Loucy (cell line): ENCODE measurements at regions not wholly inside any gene's neighbourhood (a gene's known extent, or its start where the extent isn't known, plus 50 kb on each side); places are given as distances from the start of the nearest gene placed in this dataset.

ENCODE experiments used
- H2AFZ ChIP-seq: fragments of 200-600 bp; sonication (generic); 2 replicates; pipeline ENCODE4 v1.6.0; 2016; ENCODE audit warnings: antibody characterized with exemption, mild to moderate bottlenecking, low read length, moderate library complexity
- H3F3A ChIP-seq: fragments of 200-600 bp; 2 replicates; pipeline ENCODE4 v1.6.0; 2016; ENCODE audit warnings: antibody characterized with exemption, low read depth, mild to moderate bottlenecking
- H3K27me3 ChIP-seq: fragments of 200-600 bp; sonication (generic); 2 replicates; pipeline ENCODE4 v1.6.1; 2014; ENCODE audit warnings: low read length, mild to moderate bottlenecking; ENCODE audit not compliant: insufficient read depth, poor library complexity, severe bottlenecking
- H3K36me3 ChIP-seq: fragments of 200-600 bp; sonication (generic); 2 replicates; pipeline ENCODE4 v1.6.1; 2016; ENCODE audit warnings: low read length; ENCODE audit not compliant: insufficient read depth
- H3K4me1 ChIP-seq: fragments of 200-600 bp; sonication (generic); 2 replicates; pipeline ENCODE4 v1.5.1; 2014; ENCODE audit warnings: low read length, mild to moderate bottlenecking; ENCODE audit not compliant: insufficient read depth, poor library complexity, severe bottlenecking
- H3K4me2 ChIP-seq: fragments of 200-600 bp; sonication (generic); 2 replicates; pipeline ENCODE4 v1.6.0; 2014; ENCODE audit warnings: antibody characterized with exemption, low read length, low read depth, mild to moderate bottlenecking; ENCODE audit not compliant: poor library complexity, severe bottlenecking
- H3K4me3 ChIP-seq: fragments of 200-600 bp; sonication (generic); 2 replicates; pipeline ENCODE4 v1.5.1; 2014; ENCODE audit warnings: low read length, mild to moderate bottlenecking, mixed read lengths; ENCODE audit not compliant: poor library complexity, severe bottlenecking
- H3K79me2 ChIP-seq: fragments of 200-600 bp; sonication (generic); 2 replicates; pipeline ENCODE4 v1.6.1; 2014; ENCODE audit warnings: low read length; ENCODE audit not compliant: insufficient read depth
- H3K9ac ChIP-seq: fragments of 200-600 bp; sonication (generic); 2 replicates; pipeline ENCODE4 v1.6.0; 2014; ENCODE audit warnings: mild to moderate bottlenecking, low read depth, low read length, moderate library complexity; ENCODE audit not compliant: poor library complexity, severe bottlenecking
- H3K9me2 ChIP-seq: fragments of 200-600 bp; sonication (generic); replicated peaks from 2 replicates; pipeline ENCODE4 v1.6.1; 2016; ENCODE audit warnings: low read depth, low read length, mixed read lengths
- H3K9me3 ChIP-seq: fragments of 200-600 bp; sonication (generic); 2 replicates; pipeline ENCODE4 v1.6.1; 2014; ENCODE audit warnings: mild to moderate bottlenecking, antibody characterized with exemption, low read length, low read depth; ENCODE audit not compliant: insufficient read depth
- H4K20me1 ChIP-seq: fragments of 200-600 bp; sonication (generic); 2 replicates; pipeline ENCODE4 v1.6.0; 2014; ENCODE audit warnings: antibody characterized with exemption, low read length, mild to moderate bottlenecking; ENCODE audit not compliant: insufficient read depth, poor library complexity, severe bottlenecking
- CTCF ChIP-seq: fragments of 200-600 bp; sonication (generic); conservative IDR thresholded peaks from 2 replicates; pipeline ENCODE4 v1.5.1; 2014; ENCODE audit warnings: mild to moderate bottlenecking, antibody characterized with exemption, low read length
- EZH2phosphoT487 ChIP-seq: fragments of 200-600 bp; IDR thresholded peaks from 2 replicates; pipeline ENCODE4 v1.6.1; 2018; ENCODE audit warnings: antibody characterized with exemption, mild to moderate bottlenecking, moderate library complexity, borderline replicate concordance

- no peaks in the 10 kb centered on the region for H4K20me1 ChIP-seq
- no peak overlapping the region for H2AFZ ChIP-seq
- no peaks in the 10 kb centered on the region for H3K4me1 ChIP-seq
- no peaks in the 10 kb centered on the region for H3K9me3 ChIP-seq
- no peak overlapping the region for H3K4me2 ChIP-seq
- no peaks in the 10 kb centered on the region for H3F3A ChIP-seq
- no peaks in the 10 kb centered on the region for H3K79me2 ChIP-seq
- no peak overlapping the region for H3K4me3 ChIP-seq
- no peaks in the 10 kb centered on the region for H3K9me2 ChIP-seq
- H3K9ac ChIP-seq: no peak overlapping the region
- no peaks in the 10 kb centered on the region for H3K36me3 ChIP-seq
- no peak for TF ChIP-seq EZH2phosphoT487
- TF ChIP-seq CTCF: no peak
- H3K27me3 ChIP-seq: no peaks in the 10 kb centered on the region
These were observed 59.2 kb upstream of the PARM1 start for GRCh38 chr4:74873545-74874301.

GRCh38 chr4:74858921-74859562, 64.7 kb upstream of the BTC start:
- Histone ChIP-seq H3K27me3 (no peaks in the 10 kb centered on the region), H3K4me1 (no peaks in the 10 kb centered on the region), H3F3A (no peaks in the 10 kb centered on the region), H3K4me2 (no peak overlapping the region), H3K9ac (no peak overlapping the region), H3K36me3 (no peaks in the 10 kb centered on the region), H3K9me2 (no peaks in the 10 kb centered on the region), H2AFZ (no peak overlapping the region), H3K9me3 (no peaks in the 10 kb centered on the region), H3K79me2 (no peaks in the 10 kb centered on the region), H4K20me1 (no peaks in the 10 kb centered on the region), H3K4me3 (no peak overlapping the region)
- TF ChIP-seq CTCF: no peak
- TF ChIP-seq EZH2phosphoT487: no peak

- Histone ChIP-seq H3K79me2 (no peaks in the 10 kb centered on the region), H3K4me3 (no peak overlapping the region), H4K20me1 (no peaks in the 10 kb centered on the region), H3K4me1 (no peaks in the 10 kb centered on the region), H3K4me2 (no peak overlapping the region), H3F3A (no peaks in the 10 kb centered on the region), H3K9me3 (no peaks in the 10 kb centered on the region; the same call in 1 of the 2 replicates), H3K27me3 (no peaks in the 10 kb centered on the region), H2AFZ (no peak overlapping the region), H3K36me3 (no peaks in the 10 kb centered on the region), H3K9ac (no peak overlapping the region), H3K9me2 (no peaks in the 10 kb centered on the region)
- TF ChIP-seq EZH2phosphoT487 (no peak), CTCF (no peak)
These were observed 61.6 kb upstream of the BTC start for GRCh38 chr4:74855879-74856278.
